HG03025 (cell line): ENCODE measurements at regions not wholly inside any gene's neighbourhood (a gene's known extent, or its start where the extent isn't known, plus 50 kb on each side); places are given as distances from the start of the nearest gene placed in this dataset.

Experiments used
- ATAC-seq: cut with Tn5 transposase; IDR thresholded peaks from one replicate; pipeline ENCODE4 v1.9.1; 2021; ENCODE audit warnings: mild to moderate bottlenecking, moderate library complexity; ENCODE audit not compliant: unreplicated experiment, low FRiP score

DNA sequence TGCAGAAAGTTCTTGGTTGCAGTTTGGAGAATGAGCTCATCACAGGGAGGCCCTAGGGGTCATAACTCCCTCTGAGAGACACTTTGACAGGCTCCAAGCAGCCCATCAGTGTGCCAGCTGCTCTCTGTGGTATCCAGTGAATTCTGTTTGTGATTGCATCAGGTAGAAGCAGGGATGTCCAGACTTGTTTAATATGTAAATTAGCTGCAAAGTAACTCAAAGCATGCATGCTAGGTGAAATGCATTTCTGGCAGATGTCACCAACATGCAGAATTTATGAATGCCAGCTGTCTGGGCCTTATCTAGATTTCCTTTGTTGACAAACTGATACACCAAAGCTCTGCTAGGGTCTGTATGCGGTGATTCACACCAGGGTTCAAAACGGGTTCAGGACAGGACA, 123.6 kb upstream of the MTNR1B start:
- ATAC-seq: no peak

GRCh38 chr11:92846491-92847125, 122.8 kb upstream of the MTNR1B start:
- no peak for ATAC-seq

GRCh38 chr11:92848578-92848977, 120.9 kb upstream of the MTNR1B start:
- ATAC-seq: no peak

DNA sequence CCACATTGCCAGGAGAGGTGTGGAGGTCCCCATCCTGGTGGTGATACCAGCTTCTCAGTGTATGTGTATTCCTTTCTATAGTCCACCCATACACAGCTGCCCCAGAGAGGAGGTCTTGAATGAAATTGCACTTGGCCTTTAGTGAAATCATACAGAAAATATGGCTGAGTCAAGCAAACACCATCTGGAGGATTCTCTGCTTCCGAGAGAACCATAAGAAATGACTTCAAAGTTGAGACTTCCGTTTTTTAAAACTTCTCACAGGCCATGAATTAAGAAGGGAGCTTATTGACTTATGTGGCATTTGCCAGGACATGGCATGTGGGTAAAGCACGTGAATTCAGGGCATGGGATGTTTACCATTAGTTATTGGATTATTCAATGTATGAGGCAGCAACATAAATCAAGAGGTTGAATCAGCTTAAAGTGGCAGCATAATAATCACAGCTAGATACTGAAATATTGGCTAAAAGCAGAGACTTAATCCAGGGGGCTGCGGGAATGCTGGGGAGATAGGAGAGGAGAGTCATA, 119.1 kb upstream of the MTNR1B start:
- ATAC-seq: no peak

DNA sequence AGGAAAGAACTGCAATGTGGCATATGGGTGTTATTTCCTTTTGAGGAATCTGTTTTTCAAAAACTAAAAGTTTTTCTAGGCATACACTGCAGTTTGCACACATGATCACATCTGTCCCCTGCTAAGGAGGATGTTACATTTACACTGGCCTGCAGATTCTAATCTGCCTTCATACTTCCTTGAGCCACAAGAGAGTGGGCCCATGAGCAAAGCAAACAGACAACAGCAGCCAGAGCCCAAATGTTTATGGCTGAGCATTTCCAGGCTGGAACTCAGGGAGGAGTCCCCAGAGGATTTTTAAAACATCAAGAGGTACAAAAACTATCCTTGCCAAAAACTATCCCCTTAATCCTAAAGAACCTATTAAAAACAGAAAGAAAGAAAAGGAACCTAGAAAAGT, 117.2 kb upstream of the MTNR1B start:
- ATAC-seq: no peak

DNA sequence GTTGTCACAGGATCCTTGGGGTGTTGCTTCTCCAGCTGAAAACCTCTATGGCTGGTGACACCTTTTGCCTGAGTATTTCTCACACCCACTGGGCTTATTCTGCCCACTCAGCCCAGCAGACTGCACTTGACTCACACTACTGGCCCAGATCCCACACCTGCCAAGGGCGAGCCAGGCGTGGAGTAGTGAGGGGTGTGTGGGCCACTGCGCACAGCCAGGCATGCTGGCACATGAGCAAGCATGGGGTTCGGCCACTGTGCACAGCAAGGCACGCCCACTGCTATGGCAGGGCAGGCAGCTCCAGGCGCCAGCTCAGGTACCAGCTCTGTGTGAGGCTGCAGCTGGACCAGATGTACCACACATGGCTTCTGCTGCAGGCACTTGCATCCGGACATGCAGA, 116.5 kb upstream of the MTNR1B start:
- no peak for ATAC-seq

GRCh38 chr11:92854162-92854561, 115.3 kb upstream of the MTNR1B start:
- no peak for ATAC-seq

DNA sequence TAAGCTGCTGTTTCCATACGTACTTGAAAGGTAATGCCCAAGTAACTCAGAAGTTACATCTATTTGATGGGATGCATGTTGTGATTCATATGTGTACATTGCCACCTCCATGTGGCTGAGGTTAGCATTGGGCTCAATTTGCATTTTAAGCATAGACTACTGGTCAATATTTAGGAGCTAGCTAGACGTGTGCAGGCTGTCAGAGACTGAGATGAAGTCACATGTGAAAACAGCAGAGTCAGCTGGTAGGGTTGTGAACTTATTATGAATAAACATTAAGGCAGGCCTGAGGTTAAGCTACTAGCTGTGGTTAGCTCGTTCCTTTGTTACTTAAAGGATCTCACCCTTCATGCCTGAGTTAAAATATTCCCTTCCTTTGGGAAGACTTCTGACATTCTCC, 114.5 kb upstream of the MTNR1B start:
- no peak for ATAC-seq

DNA sequence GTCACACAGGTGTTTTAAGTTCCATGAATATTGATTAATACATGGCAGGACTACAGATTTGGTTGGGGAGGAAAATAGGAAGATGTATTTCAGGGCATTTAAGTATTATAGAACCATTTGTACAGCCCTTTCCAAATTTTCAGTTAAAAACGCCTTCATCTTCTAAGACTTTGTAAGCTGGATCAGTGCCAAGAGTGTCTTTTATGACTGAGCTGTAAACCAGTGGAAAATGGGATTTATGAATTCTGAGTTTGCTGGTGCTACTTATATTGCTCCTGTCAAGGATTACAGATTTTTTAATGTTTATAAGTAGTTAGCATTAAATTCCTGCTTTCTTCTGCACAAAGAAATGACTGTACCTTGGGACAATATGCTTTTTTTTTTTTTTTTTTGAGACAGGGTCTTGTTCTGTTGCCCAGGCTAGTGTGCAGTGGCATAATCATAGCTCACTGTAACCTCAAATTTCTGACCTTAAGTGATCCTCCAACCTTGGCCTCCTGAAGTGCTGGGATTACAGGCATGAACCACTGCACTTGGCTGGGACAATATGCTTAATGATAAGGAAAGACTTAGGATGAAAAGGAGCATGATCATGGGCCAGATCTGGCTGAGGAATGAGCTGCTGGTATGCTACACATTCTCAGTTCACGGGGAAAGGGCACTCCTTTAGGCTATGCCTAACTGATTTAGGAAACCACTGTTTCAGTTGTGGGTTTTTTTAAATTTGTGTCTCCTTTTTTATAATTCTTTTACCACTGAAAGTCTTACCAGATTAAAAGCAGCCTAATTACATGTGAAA, 113.6 kb upstream of the MTNR1B start:
- ATAC-seq: no peak

- no peak for ATAC-seq
These were observed 112.0 kb upstream of the MTNR1B start for GRCh38 chr11:92857407-92857806.

DNA sequence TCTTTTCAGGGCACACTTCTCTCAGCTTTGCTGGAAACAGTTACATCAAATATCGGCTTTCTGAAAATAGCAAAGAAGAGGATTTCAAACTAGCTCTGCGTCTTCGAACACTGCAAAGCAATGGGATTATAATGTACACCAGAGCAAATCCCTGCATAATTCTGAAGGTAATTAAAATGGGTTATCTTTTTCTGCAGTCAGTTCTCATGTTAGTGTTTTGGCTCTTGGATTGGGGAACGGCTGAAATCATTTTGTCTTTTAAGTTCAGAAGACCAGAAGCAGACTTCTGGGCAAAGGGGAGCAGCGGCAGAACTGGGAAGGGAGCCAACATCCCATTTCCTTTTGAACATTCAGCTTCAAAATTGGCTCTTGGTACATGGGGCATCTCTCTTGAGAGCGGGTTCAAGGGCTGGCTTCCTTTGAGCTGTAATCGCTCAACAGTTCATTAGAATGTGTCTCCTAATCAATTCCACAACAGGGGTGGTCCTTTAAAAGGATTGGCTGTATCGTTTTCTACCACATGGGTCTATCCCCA, 110.2 kb upstream of the MTNR1B start:
- ATAC-seq: no peak

GRCh38 chr11:92861634-92862033, 107.8 kb upstream of the MTNR1B start:
- no peak for ATAC-seq

DNA sequence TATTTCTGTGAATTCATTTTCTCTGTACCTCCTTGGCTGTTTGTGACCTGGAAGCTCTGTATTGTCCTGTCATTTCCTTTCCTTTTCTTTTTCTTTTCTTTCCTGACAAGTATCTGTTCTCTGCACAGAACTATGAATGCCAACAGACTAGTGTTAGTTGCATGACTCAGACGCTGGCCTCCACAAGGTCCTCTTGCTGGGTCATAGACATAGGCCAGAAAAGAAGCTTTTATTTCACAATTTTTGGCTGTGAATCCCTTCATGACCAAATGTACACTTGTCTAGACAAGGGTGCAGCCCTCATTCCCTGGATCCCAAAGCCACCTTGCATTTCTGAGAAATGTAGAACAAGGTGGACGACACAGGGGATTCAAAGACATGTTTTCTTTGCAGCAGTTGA, 104.1 kb upstream of the MTNR1B start:
- ATAC-seq: no peak

GRCh38 chr11:92866679-92867282, 102.7 kb upstream of the MTNR1B start:
- ATAC-seq: no peak

- ATAC-seq: no peak
These were observed 101.4 kb upstream of the MTNR1B start for GRCh38 chr11:92867913-92868619.

DNA sequence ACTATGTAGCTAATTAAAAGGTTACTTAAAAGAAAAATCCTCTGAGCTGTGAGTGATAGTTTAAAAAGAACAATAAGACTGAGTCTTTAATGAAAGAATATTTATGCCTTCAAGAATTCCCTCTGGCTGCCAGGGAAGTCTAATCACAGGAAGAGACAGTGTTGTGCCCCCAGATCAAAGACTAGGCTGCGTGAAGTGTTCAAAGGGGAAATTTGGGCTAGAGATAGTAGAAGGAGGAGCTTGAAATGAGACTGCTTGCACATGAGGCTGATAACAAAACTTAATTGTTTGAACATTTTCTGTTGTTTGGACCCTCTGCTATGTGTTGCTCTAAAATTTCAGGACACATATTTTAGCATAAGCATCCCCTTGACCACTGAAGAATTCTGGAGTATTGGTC, 99.7 kb upstream of the MTNR1B start:
- ATAC-seq: no peak

- ATAC-seq: no peak
These were observed 99.1 kb upstream of the MTNR1B start for GRCh38 chr11:92870196-92870832.

DNA sequence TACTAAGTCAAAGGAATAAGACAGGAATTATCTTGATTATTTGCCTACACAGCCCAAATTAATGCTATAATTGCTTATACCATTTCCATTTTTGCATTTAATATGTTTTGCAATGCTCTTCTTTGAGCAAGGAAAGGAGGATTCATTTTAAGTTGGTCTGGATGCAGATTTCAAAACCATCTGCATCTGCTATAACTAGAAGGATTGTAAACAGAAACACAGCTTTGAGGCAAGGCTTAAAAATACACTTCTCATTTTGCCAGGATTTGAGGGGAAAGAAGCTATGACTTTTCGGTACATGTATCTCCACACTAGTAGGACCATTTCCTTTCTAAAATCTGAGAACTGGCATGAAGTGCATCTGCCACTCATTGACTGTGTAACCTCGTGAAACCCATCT, 95.9 kb upstream of the MTNR1B start:
- no peak for ATAC-seq

- ATAC-seq: no peak
These were observed 94.0 kb upstream of the MTNR1B start for GRCh38 chr11:92875473-92875872.

DNA sequence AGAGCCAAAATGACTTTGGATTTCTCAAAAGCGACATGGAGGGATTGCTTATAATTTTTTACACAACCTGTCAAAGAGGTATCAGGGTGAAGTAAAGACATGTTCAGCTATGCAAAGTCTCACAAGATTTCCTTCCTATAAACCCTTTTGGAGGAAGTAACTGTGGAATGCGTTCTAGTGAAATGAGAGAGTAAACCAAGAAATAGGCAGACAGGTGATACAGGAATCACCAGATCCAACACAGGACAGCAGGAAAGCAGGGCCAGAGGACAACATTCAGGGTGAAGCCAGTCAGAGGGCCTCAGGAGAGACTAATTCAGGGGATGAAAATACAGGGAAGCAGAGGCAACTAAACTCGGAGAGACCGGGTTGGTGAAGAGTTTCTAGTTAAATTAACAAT, 90.4 kb upstream of the MTNR1B start:
- no peak for ATAC-seq
